Neural cell (in vitro differentiated cells): ENCODE measurements at regions not wholly inside any gene's neighbourhood (a gene's known extent, or its start where the extent isn't known, plus 50 kb on each side); places are given as distances from the start of the nearest gene placed in this dataset.

Source experiments
- H2AFZ ChIP-seq: fragments of 200-600, 300-800 bp; sonication (generic), shearing (Covaris generic); 2 replicates; pipeline ENCODE4 v1.6.0; 2014; ENCODE audit warnings: low read depth, mild to moderate bottlenecking, antibody characterized with exemption, low read length, moderate library complexity
- H3F3A ChIP-seq: fragments of 200-600 bp; shearing (Covaris generic); 2 replicates; pipeline ENCODE4 v1.6.1; 2016; ENCODE audit warnings: mild to moderate bottlenecking, moderate library complexity, mixed read lengths, antibody characterized with exemption, low read length; ENCODE audit not compliant: insufficient read depth, poor library complexity, severe bottlenecking
- H3K27ac ChIP-seq: fragments of 200-600, 300-800 bp; sonication (generic), shearing (Covaris generic); 2 replicates; pipeline ENCODE4 v1.5.1; 2014; ENCODE audit warnings: mild to moderate bottlenecking, low read length, moderate library complexity
- H3K27me3 ChIP-seq: fragments of 300-800, 200-600 bp; sonication (generic), shearing (Covaris generic); 2 replicates; pipeline ENCODE4 v1.6.0; 2014; ENCODE audit warnings: mild to moderate bottlenecking, low read depth, low read length, moderate library complexity; ENCODE audit not compliant: insufficient read depth
- H3K36me3 ChIP-seq: fragments of 300-800, 200-600 bp; sonication (generic), shearing (Covaris generic); 2 replicates; pipeline ENCODE4 v1.5.1; 2014; ENCODE audit warnings: mild to moderate bottlenecking, antibody characterized with exemption, low read length, moderate library complexity; ENCODE audit not compliant: insufficient read depth
- H3K4me2 ChIP-seq: fragments of 300-800, 200-600 bp; sonication (generic), shearing (Covaris generic); 2 replicates; pipeline ENCODE4 v1.6.0; 2014; ENCODE audit warnings: mild to moderate bottlenecking, low read length
- H3K4me3 ChIP-seq: fragments of 300-800, 200-600 bp; sonication (generic), shearing (Covaris generic); 2 replicates; pipeline ENCODE4 v1.5.1; 2014; ENCODE audit warnings: mild to moderate bottlenecking, low read length, moderate library complexity
- H3K79me2 ChIP-seq: fragments of 200-600 bp; shearing (Covaris generic); replicated peaks from 2 replicates; pipeline ENCODE4 v1.6.0; 2014; ENCODE audit warnings: mild to moderate bottlenecking, low read length, moderate library complexity; ENCODE audit not compliant: insufficient read depth
- H3K9ac ChIP-seq: fragments of 300-800, 200-600 bp; sonication (generic), shearing (Covaris generic); 2 replicates; pipeline ENCODE4 v1.6.1; 2016; ENCODE audit warnings: mild to moderate bottlenecking, low read length, mixed read lengths
- H3K9me2 ChIP-seq: fragments of 200-600 bp; shearing (Covaris generic); 2 replicates; pipeline ENCODE4 v1.6.1; 2016; ENCODE audit warnings: mild to moderate bottlenecking, low read length, mixed read lengths; ENCODE audit not compliant: insufficient read depth
- H3K9me3 ChIP-seq: fragments of 200-600, 300-800 bp; sonication (generic), shearing (Covaris generic); 2 replicates; pipeline ENCODE4 v1.6.1; 2016; ENCODE audit warnings: mild to moderate bottlenecking, mixed run types, low read length, moderate library complexity, mixed read lengths
- H4K20me1 ChIP-seq: fragments of 200-600 bp; shearing (Covaris generic); 2 replicates; pipeline ENCODE4 v1.6.1; 2016; ENCODE audit warnings: mild to moderate bottlenecking, mixed run types; ENCODE audit not compliant: insufficient read depth
- CTCF ChIP-seq: fragments of 450-650 bp; IDR thresholded peaks from 2 replicates; pipeline ENCODE4 v1.5.1; 2014; ENCODE audit warnings: antibody characterized with exemption, mild to moderate bottlenecking, moderate library complexity; ENCODE audit not compliant: poor library complexity, severe bottlenecking
- EP300 ChIP-seq: fragments of 450-650 bp; conservative IDR thresholded peaks from 2 replicates; pipeline ENCODE4 v1.6.1; 2014; ENCODE audit warnings: antibody characterized with exemption, mild to moderate bottlenecking, moderate library complexity; ENCODE audit not compliant: poor library complexity, severe bottlenecking
- EZH2 ChIP-seq: fragments of 200-600, 300-800 bp; shearing (Covaris generic), sonication (generic); IDR thresholded peaks from 2 replicates; pipeline ENCODE4 v1.6.1; 2014; ENCODE audit warnings: antibody characterized with exemption, low read length, borderline replicate concordance, mild to moderate bottlenecking; ENCODE audit not compliant: insufficient read depth, poor library complexity, severe bottlenecking
- MXI1 ChIP-seq: fragments of 450-650 bp; conservative IDR thresholded peaks from 2 replicates; pipeline ENCODE4 v1.6.1; 2014; ENCODE audit warnings: antibody characterized with exemption, mild to moderate bottlenecking; ENCODE audit not compliant: poor library complexity, severe bottlenecking
- POLR2AphosphoS5 ChIP-seq: IDR thresholded peaks from 2 replicates; pipeline ENCODE4 v1.6.1; 2012
- RAD21 ChIP-seq: fragments of 450-650 bp; conservative IDR thresholded peaks from 2 replicates; pipeline ENCODE4 v1.6.1; 2014; ENCODE audit warnings: antibody characterized with exemption, mild to moderate bottlenecking, moderate library complexity
- REST ChIP-seq: IDR thresholded peaks from 2 replicates; pipeline ENCODE4 v1.6.1; 2012; ENCODE audit warnings: borderline replicate concordance
- SMC3 ChIP-seq: fragments of 450-650 bp; conservative IDR thresholded peaks from 2 replicates; pipeline ENCODE4 v1.6.1; 2014; ENCODE audit warnings: antibody characterized with exemption, mild to moderate bottlenecking, moderate library complexity; ENCODE audit not compliant: poor library complexity
- TAF1 ChIP-seq: IDR thresholded peaks from 2 replicates; pipeline ENCODE4 v1.6.1; 2012; ENCODE audit warnings: low read depth

DNA sequence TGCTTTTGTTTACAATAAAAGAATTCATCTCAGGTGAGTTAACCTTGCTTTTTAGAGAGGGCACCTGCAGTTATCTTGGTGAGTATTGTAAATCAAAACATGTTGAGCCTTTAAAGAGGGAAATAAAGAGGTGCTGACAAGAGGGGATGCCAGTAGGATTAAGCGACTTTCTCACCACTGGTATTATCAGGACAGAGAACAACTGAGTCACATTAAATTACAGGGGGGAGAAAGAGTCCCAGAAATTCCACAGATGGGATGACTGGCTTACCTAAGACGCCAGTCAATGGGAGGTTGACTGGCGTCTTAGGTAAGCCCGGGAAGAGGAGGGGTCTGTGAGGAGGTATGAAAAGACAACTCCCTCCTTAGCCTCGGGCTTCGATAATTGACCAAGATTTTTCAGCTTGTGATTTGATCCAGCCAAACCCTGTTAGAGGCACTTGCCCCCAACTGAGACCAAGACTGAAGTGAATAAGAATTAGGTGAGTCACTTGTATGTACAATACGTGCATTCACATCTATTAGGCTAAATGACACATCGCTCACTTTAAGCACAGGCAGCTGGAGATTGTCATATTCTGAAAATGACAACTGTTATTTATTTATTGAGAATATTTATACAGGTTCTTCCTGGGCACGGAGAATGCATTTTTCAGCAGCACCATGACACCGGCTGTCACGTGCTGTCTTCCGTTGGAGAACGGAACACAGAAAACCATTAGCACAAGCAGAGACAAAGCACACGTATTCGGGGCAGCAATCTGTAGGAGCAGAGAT, 117.6 kb downstream of the SEM1 start:
- Histone ChIP-seq H3K27me3 (no peaks in the 10 kb centered on the region), H2AFZ (peak overlapping the region; percentile 47), H3K9me2 (no peaks in the 10 kb centered on the region), H3K79me2 (no peaks in the 10 kb centered on the region), H3F3A (no peaks in the 10 kb centered on the region), H3K4me3 (peak overlapping the region; percentile 52), H3K36me3 (no peaks in the 10 kb centered on the region), H3K4me2 (peak overlapping the region; percentile 78), H3K27ac (peak overlapping the region; percentile 90), H3K9me3 (no peaks in the 10 kb centered on the region), H4K20me1 (no peaks in the 10 kb centered on the region), H3K9ac (peak overlapping the region; percentile 59)
- peak; percentile 30 for TF ChIP-seq SMC3
- TF ChIP-seq EP300, result peak; percentile 96
- peak; percentile 59 for TF ChIP-seq REST
- TF ChIP-seq TAF1, result peak; percentile 51
- peak; percentile 88 for TF ChIP-seq POLR2AphosphoS5
- TF ChIP-seq RAD21, result peak; percentile 35
- no peak for TF ChIP-seq EZH2
- TF ChIP-seq MXI1, result no peak
- TF ChIP-seq CTCF, result no peak

- no peak overlapping the region for H2AFZ ChIP-seq
- no peaks in the 10 kb centered on the region for H3K9me2 ChIP-seq
- no peaks in the 10 kb centered on the region for H3F3A ChIP-seq
- no peaks in the 10 kb centered on the region for H3K79me2 ChIP-seq
- TF ChIP-seq SMC3 (no peak), CTCF (no peak), REST (no peak), TAF1 (no peak), RAD21 (no peak), EZH2 (no peak), MXI1 (no peak), EP300 (no peak), POLR2AphosphoS5 (no peak)
- H3K4me2 ChIP-seq, result peak overlapping the region; percentile 39
- no peaks in the 10 kb centered on the region for H4K20me1 ChIP-seq
- H3K27me3 ChIP-seq, result no peaks in the 10 kb centered on the region
- H3K36me3 ChIP-seq, result no peaks in the 10 kb centered on the region
- peak overlapping the region; percentile 90 for H3K27ac ChIP-seq
- H3K4me3 ChIP-seq, result peak overlapping the region; percentile 52
- peak overlapping the region; percentile 59 for H3K9ac ChIP-seq
- H3K9me3 ChIP-seq, result no peaks in the 10 kb centered on the region
Observed at GRCh38 chr7:96591159-96591899, 118.3 kb downstream of the SEM1 start.
